H1 (cell line): ENCODE measurements at regions not wholly inside any gene's neighbourhood (a gene's known extent, or its start where the extent isn't known, plus 50 kb on each side); places are given as distances from the start of the nearest gene placed in this dataset.

ENCODE experiments used
- JUND ChIP-seq: IDR thresholded peaks from 2 replicates; pipeline ENCODE4 v1.6.1; 2011; ENCODE audit warnings: mild to moderate bottlenecking, improper control_type of control experiment, low read length
- TF ChIP-seq, protein P1 (sequence below), 3 experiments: IDR thresholded peaks; 1 replicate in 2 of 3; 2 replicates in 1 of 3; pipeline versions ENCODE4 v1.5.1 to v1.6.1; 2011; ENCODE audit warnings: low read length in 3 of 3, mild to moderate bottlenecking in 3 of 3, inconsistent platforms in 2 of 3, low read depth in 1 of 3, moderate library complexity in 1 of 3; ENCODE audit not compliant: insufficient read depth in 1 of 3; ENCODE audit errors: control extremely low read depth in 1 of 3

DNA sequence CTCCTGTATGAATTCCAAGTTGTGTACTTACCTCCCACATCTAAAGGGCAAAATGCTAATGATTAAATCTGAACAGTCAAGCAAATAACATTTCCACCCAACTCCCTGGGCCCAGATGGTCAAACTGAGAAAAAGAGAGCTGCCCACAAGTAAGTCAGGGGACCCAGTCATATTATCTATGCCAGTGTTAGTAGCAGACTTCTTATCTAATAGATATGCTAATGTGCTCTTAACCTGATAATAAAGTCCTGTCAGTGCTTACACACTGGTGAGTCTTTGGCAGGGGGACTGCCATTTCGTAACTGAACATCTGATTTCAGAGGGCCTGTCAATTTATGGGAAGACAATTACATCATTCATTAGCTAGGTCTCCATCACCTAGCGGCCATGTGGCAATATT lies 292.3 kb upstream of the WWC1 start:
- TF ChIP-seq, protein P1, sequence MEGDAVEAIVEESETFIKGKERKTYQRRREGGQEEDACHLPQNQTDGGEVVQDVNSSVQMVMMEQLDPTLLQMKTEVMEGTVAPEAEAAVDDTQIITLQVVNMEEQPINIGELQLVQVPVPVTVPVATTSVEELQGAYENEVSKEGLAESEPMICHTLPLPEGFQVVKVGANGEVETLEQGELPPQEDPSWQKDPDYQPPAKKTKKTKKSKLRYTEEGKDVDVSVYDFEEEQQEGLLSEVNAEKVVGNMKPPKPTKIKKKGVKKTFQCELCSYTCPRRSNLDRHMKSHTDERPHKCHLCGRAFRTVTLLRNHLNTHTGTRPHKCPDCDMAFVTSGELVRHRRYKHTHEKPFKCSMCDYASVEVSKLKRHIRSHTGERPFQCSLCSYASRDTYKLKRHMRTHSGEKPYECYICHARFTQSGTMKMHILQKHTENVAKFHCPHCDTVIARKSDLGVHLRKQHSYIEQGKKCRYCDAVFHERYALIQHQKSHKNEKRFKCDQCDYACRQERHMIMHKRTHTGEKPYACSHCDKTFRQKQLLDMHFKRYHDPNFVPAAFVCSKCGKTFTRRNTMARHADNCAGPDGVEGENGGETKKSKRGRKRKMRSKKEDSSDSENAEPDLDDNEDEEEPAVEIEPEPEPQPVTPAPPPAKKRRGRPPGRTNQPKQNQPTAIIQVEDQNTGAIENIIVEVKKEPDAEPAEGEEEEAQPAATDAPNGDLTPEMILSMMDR (IDR thresholded peaks at IDR 0.05; ENCODE audit: control extremely low read depth in 1 of 3, insufficient read depth in 1 of 3, low read depth in 1 of 3, low read length in 3 of 3), result no peak
- TF ChIP-seq JUND, result no peak
